GM21528 (cell line): ENCODE measurements at regions not wholly inside any gene's neighbourhood (a gene's known extent, or its start where the extent isn't known, plus 50 kb on each side); places are given as distances from the start of the nearest gene placed in this dataset.

Source experiments
- ATAC-seq: cut with Tn5 transposase; IDR thresholded peaks from one replicate; pipeline ENCODE4 v1.9.1; 2021; ENCODE audit warnings: mild to moderate bottlenecking, moderate library complexity; ENCODE audit not compliant: unreplicated experiment, low FRiP score

DNA sequence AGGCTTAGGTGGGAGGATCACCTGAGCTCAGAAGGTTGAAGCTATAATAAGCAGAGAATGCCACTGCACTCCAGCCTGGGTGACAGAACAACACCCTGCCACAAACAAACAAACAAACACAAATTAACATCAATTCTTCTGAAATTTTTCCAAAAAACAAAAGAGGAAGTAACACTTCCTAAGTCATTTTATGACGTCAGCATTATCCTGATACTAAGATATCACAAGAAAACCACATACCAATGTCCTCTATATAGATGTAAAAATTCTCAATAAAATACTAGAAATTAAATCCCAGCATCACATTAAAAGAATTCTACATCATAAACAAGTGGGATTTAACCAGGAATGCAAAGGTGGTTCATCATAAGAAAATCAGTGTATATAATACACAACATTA is 64.4 kb upstream of the STK26 start:
- no peak for ATAC-seq

DNA sequence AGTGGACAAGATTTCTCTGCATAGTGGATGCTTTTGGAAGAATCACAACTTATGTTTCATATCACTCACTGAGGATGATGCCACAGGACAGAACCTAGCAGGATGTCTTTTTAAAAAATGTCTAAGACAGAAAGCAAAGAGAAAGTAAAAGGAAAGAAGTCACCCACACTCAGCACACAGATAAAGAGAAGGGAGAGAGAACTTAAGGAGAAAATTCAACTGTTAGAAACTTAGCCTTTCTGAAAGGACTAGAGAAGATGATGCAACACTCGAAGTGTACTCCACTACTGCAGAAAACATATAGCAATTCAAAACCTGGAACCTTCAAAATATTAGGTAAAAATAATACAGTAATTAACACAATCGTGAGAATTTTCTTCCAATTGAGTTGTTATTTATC is 52.8 kb upstream of the STK26 start:
- no peak for ATAC-seq
